ENCODE measurements at regions not wholly inside any gene's neighbourhood (a gene's known extent, or its start where the extent isn't known, plus 50 kb on each side); places are given as distances from the start of the nearest gene placed in this dataset.

DNA sequence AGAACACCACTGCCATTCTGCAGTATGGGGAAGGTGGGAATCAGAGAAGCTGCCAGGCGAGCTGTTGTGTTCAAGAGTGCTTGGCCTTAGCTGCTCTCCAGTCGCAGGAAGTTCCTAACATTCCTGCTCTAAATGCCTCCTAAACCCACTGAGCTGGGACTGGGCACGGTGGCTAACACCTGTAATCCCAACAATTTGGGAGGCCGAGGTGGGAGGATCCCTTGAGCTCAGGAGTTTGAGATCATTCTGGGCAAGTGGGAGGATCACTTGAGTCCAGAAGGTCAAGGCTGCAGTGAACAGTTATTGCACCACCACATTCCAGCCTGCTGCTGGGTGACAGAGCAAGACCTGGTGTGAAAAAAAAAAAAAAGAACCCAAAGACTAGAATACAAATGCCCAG is 690.3 kb upstream of the FAM241A start:
- Histone ChIP-seq H3K36me3 (ENCODE audit: insufficient read depth, low read length) (no peaks in the 10 kb centered on the region), H3K9me3 (ENCODE audit: low read depth, low read length) (no peaks in the 10 kb centered on the region), H3K79me2 (ENCODE audit: insufficient read depth, low read length) (no peaks in the 10 kb centered on the region), H4K20me1 (ENCODE audit: insufficient read depth, low read length) (no peaks in the 10 kb centered on the region), H3K27ac (ENCODE audit: low read depth, low read length) (no peak overlapping the region), H3K4me2 (ENCODE audit: insufficient read depth, low read length) (no peak overlapping the region), H3K27me3 (ENCODE audit: insufficient read depth, low read length) (no peaks in the 10 kb centered on the region), H3K4me3 (ENCODE audit: insufficient read depth, low read length) (no peak overlapping the region), H2AFZ (ENCODE audit: low read length) (no peak overlapping the region), H3K4me1 (ENCODE audit: insufficient read depth, low read length) (no peaks in the 10 kb centered on the region)
- TF ChIP-seq CTCF (IDR thresholded peaks at IDR 0.05; ENCODE audit: extremely low read depth, low read depth, low read length), result no peak
- no peak for DNase-seq (ENCODE audit: insufficient read length, low spot score, missing footprints)

- H4K20me1 ChIP-seq (ENCODE audit: insufficient read depth, low read length), result no peaks in the 10 kb centered on the region
- H3K36me3 ChIP-seq (ENCODE audit: insufficient read depth, low read length), result no peaks in the 10 kb centered on the region
- H3K4me1 ChIP-seq (ENCODE audit: insufficient read depth, low read length), result no peaks in the 10 kb centered on the region
- H3K4me2 ChIP-seq (ENCODE audit: insufficient read depth, low read length), result peak overlapping the region; percentile 1
- no peak overlapping the region for H3K4me3 ChIP-seq (ENCODE audit: insufficient read depth, low read length)
- peak overlapping the region; percentile 16 for H2AFZ ChIP-seq (ENCODE audit: low read length)
- H3K9me3 ChIP-seq (ENCODE audit: low read depth, low read length), result peaks cover 3% of the 10 kb centered on the region
- no peaks in the 10 kb centered on the region for H3K79me2 ChIP-seq (ENCODE audit: insufficient read depth, low read length)
- H3K27ac ChIP-seq (ENCODE audit: low read depth, low read length), result no peak overlapping the region
- no peak for DNase-seq (ENCODE audit: insufficient read length, low spot score, missing footprints)
- no peak for TF ChIP-seq CTCF (IDR thresholded peaks at IDR 0.05; ENCODE audit: extremely low read depth, low read depth, low read length)
- no peaks in the 10 kb centered on the region for H3K27me3 ChIP-seq (ENCODE audit: insufficient read depth, low read length)
These were observed 680.8 kb upstream of the FAM241A start for GRCh38 chr4:111464251-111465045.

DNA sequence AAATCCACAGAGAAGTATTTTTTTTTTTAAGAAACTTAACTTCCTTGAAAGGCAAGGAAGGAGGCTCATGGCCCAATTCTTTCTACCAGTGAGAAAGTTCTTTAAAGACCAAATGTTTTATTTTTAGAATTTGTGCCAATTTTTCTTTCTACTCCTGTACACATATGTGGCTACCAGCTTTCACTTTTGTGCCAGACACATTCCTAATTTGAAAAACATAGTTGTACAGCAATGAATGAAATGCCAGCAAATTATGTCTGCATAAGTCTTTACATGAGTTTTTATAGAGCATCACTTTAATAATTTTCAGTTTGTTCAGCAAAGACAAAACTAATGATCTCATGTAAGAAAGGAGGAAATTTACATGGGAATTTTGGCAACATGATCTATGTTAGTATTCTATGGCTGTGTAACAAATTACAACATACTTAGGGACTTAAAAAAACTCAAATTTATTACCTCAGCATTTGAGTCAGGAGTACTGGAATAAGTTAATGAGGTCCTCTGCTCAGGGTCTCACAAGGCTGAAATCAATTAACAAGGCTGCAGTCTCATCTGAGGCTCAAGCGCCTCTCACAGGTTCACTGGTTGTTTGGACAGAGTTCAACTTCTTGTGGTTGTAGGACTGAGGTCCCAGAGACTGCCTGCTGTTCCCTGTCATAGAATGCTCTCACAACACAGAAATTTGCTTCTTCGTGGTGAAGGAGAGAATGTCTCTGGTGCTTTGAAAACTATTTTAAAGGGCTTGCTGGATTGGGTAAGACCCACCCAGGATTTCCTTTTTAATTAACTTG is 678.2 kb upstream of the FAM241A start:
- Histone ChIP-seq H3K79me2 (ENCODE audit: insufficient read depth, low read length) (no peaks in the 10 kb centered on the region), H3K4me1 (ENCODE audit: insufficient read depth, low read length) (no peaks in the 10 kb centered on the region), H4K20me1 (ENCODE audit: insufficient read depth, low read length) (no peaks in the 10 kb centered on the region), H3K27ac (ENCODE audit: low read depth, low read length) (no peak overlapping the region), H3K27me3 (ENCODE audit: insufficient read depth, low read length) (no peaks in the 10 kb centered on the region), H2AFZ (ENCODE audit: low read length) (no peak overlapping the region), H3K36me3 (ENCODE audit: insufficient read depth, low read length) (no peaks in the 10 kb centered on the region), H3K4me3 (ENCODE audit: insufficient read depth, low read length) (no peak overlapping the region), H3K4me2 (ENCODE audit: insufficient read depth, low read length) (no peak overlapping the region), H3K9me3 (ENCODE audit: low read depth, low read length) (peaks cover 3% of the 10 kb centered on the region)
- TF ChIP-seq CTCF (IDR thresholded peaks at IDR 0.05; ENCODE audit: extremely low read depth, low read depth, low read length), result no peak
- DNase-seq (ENCODE audit: insufficient read length, low spot score, missing footprints), result no peak

GRCh38 chr4:111475001-111475400 is 670.3 kb upstream of the FAM241A start:
- peak overlapping the region; percentile 15 for H2AFZ ChIP-seq (ENCODE audit: low read length)
- no peaks in the 10 kb centered on the region for H3K79me2 ChIP-seq (ENCODE audit: insufficient read depth, low read length)
- peak; percentile 65 for TF ChIP-seq CTCF (IDR thresholded peaks at IDR 0.05; ENCODE audit: extremely low read depth, low read depth, low read length)
- no peaks in the 10 kb centered on the region for H3K27me3 ChIP-seq (ENCODE audit: insufficient read depth, low read length)
- peaks cover 6% of the 10 kb centered on the region for H3K4me1 ChIP-seq (ENCODE audit: insufficient read depth, low read length)
- H4K20me1 ChIP-seq (ENCODE audit: insufficient read depth, low read length), result no peaks in the 10 kb centered on the region
- DNase-seq (ENCODE audit: insufficient read length, low spot score, missing footprints), result no peak
- H3K9me3 ChIP-seq (ENCODE audit: low read depth, low read length), result no peaks in the 10 kb centered on the region
- no peak overlapping the region for H3K4me3 ChIP-seq (ENCODE audit: insufficient read depth, low read length)
- H3K36me3 ChIP-seq (ENCODE audit: insufficient read depth, low read length), result no peaks in the 10 kb centered on the region
- H3K27ac ChIP-seq (ENCODE audit: low read depth, low read length), result no peak overlapping the region
- H3K4me2 ChIP-seq (ENCODE audit: insufficient read depth, low read length), result no peak overlapping the region

Data from osteoblast (primary cell).